IPS-18a (cell line): ENCODE measurements at regions not wholly inside any gene's neighbourhood (a gene's known extent, or its start where the extent isn't known, plus 50 kb on each side); places are given as distances from the start of the nearest gene placed in this dataset.

Experiments
- H3K27ac ChIP-seq: one replicate; pipeline ENCODE4 v1.5.1; 2013; ENCODE audit warnings: low read length
- H3K27me3 ChIP-seq: one replicate; pipeline ENCODE4 v1.6.1; 2013; ENCODE audit warnings: mild to moderate bottlenecking, low read length; ENCODE audit not compliant: control insufficient read depth, insufficient read depth
- H3K36me3 ChIP-seq: one replicate; pipeline ENCODE4 v1.6.1; 2013; ENCODE audit warnings: low read depth, low read length; ENCODE audit not compliant: control insufficient read depth
- H3K4me1 ChIP-seq: one replicate; pipeline ENCODE4 v1.6.1; 2013; ENCODE audit warnings: low read depth, low read length; ENCODE audit not compliant: control insufficient read depth
- H3K4me3 ChIP-seq: one replicate; pipeline ENCODE4 v1.5.1; 2013; ENCODE audit warnings: low read length
- H3K9ac ChIP-seq: one replicate; pipeline ENCODE4 v1.6.1; 2013; ENCODE audit warnings: mild to moderate bottlenecking, low read length, moderate library complexity
- H3K9me3 ChIP-seq: one replicate; pipeline ENCODE4 v1.6.1; 2013; ENCODE audit warnings: low read depth, low read length; ENCODE audit not compliant: control insufficient read depth

DNA sequence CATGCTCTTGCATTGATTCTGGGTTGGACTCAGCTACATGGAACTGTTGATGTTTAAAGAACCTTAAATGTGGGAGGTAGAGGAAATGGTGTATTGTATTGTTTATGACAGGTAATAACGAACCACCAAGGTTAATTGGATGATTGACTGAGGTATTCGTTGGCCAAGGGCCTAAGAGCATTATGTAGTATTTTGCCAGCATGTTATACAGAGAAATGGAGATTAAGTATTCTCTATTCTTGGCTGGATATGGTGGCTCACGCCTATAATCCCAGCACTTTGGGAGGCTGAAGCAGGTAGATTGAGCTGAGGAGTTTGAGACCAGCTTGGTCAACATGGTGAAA is 59.0 kb upstream of the CDK20 start:
- no peak overlapping the region for H3K9ac ChIP-seq

DNA sequence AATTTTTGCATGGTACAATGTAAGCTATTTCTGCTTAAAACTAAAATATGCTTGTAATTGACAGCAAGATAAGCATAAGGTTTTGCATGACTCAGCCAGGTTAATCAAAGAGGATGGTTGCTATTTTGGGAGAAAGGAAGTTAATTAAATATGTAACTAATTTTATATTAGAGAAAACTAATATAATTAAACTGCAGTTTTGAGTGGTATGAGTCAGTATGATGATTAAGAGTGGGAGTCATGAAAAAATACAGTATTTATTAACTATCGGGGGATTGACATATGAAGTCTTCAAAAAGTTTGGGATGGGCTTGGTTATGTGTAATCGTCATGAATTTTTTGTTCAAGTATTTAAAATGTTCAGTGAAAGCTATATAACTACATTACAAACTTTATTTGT is 54.0 kb upstream of the CDK20 start:
- no peaks in the 10 kb centered on the region for H3K27me3 ChIP-seq
- no peak overlapping the region for H3K27ac ChIP-seq
- H3K9ac ChIP-seq = no peak overlapping the region
- H3K9me3 ChIP-seq = no peaks in the 10 kb centered on the region
- no peak overlapping the region for H3K4me3 ChIP-seq
- no peaks in the 10 kb centered on the region for H3K36me3 ChIP-seq
- H3K4me1 ChIP-seq = peaks cover 12% of the 10 kb centered on the region

More for the DNA sequence above, 59.0 kb upstream of the CDK20 start:
- Histone ChIP-seq H3K36me3 (no peaks in the 10 kb centered on the region), H3K9me3 (peaks cover 19% of the 10 kb centered on the region), H3K27ac (no peak overlapping the region), H3K4me1 (no peaks in the 10 kb centered on the region), H3K4me3 (no peak overlapping the region), H3K27me3 (no peaks in the 10 kb centered on the region)

DNA sequence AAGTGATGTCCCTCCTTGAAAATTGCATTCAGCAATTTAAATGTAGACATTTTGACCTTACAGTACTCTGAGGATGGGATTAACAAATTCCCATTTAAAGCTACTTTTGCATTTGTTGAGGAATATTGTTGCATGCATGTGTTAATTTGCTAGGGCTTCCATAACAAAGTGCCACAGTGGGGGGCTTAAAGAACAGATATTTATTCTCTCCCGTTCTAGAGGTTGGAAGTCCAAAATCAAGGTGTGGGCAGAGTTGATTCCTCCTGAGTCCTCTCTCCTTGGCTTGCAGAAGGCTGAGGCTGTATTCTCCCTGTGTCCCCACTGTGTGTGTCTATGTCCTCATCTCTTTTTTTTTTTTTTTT is 51.8 kb upstream of the CDK20 start:
- Histone ChIP-seq H3K27ac (no peak overlapping the region), H3K9me3 (no peaks in the 10 kb centered on the region), H3K27me3 (no peaks in the 10 kb centered on the region), H3K9ac (no peak overlapping the region), H3K36me3 (no peaks in the 10 kb centered on the region), H3K4me3 (no peak overlapping the region), H3K4me1 (peaks cover 12% of the 10 kb centered on the region)

DNA sequence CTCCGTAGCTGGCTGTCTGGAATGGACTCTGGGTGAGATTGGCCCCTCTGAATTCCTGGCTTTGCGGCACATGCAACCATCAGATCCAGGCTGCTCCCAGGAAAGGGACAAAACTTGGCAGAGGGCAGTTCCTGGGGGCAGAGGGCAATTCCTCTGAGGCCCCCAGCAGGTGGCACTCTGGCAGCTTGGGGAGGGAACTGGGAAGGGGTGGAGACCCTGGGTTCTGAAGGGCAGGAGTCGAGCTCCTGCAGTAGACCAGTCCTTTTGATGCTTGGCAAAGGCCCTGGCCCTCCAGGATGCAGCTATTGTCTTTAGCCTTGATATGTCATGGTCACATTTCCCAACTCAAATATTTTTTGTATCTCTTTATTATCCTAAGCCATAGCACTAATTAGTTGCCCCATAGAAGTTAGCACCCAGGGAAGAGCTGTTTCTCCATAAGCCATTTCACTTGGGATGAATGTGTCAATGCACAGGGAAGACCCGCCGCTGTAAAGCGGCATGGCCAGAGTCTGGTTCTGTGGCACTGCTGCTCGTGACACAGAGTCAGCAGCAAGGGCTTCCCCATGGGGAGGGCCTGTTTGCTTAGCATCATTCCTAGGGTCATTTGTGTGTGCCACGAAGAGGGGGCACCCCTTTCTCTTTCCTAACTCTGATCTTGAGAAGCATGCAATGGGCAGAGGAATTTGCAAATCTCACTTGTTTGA is 51.2 kb upstream of the CDK20 start:
- no peaks in the 10 kb centered on the region for H3K27me3 ChIP-seq
- H3K4me1 ChIP-seq = peaks cover 12% of the 10 kb centered on the region
- H3K9ac ChIP-seq = no peak overlapping the region
- H3K27ac ChIP-seq = no peak overlapping the region
- no peaks in the 10 kb centered on the region for H3K36me3 ChIP-seq
- H3K4me3 ChIP-seq = no peak overlapping the region
- no peaks in the 10 kb centered on the region for H3K9me3 ChIP-seq

DNA sequence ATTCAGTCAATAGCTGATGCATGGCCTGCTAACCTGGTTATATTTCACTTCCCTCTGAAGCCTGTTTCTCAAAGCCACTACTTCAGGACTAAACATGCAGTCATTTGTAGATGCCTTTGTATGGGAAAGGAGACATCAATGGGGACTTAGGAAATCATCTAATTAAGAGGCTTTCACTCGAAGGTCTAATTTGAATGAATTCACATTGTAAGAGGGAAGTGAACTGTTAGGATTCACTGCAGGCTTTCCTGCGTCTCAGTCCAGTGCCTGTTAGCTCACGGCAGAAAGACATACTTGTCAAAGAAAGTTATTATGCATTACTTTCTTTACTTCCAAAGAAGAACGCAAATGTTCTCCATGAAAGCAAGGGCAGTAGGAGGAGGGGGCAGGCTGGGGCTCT is 50.6 kb upstream of the CDK20 start:
- Histone ChIP-seq H3K27me3 (no peaks in the 10 kb centered on the region), H3K27ac (no peak overlapping the region), H3K9ac (no peak overlapping the region), H3K9me3 (no peaks in the 10 kb centered on the region), H3K4me1 (peaks cover 12% of the 10 kb centered on the region), H3K36me3 (no peaks in the 10 kb centered on the region), H3K4me3 (no peak overlapping the region)
